IMR-90 (cell line): ENCODE measurements at regions not wholly inside any gene's neighbourhood (a gene's known extent, or its start where the extent isn't known, plus 50 kb on each side); places are given as distances from the start of the nearest gene placed in this dataset.
A peak's percentile ranks its signal among the peaks of the same experiment; 100 is the strongest.

ENCODE experiments used
- ATAC-seq: fragments of 200-7000 bp; cut with Tn5 transposase; 2 replicates; pipeline ENCODE4 v1.9.1; 2020; ENCODE audit warnings: low read depth, mild to moderate bottlenecking, moderate library complexity
- BruUV-seq: library from RNA; stranded (reverse); fragments of 400-500 nt; replicated peaks from 2 replicates; lab custom pipeline; 2021; lab: Mats Ljungman, UMichigan
- CTCF ChIA-PET: fragments of 300-600 bp; formaldehyde crosslinking; extraction: SDS; loops from one replicate; lab custom pipeline; 2021; ENCODE audit warnings: antibody characterized with exemption; lab: Yijun Ruan, JAX
- POLR2A ChIA-PET: fragments of 300-600 bp; sonication (Branson Sonifier 250); formaldehyde crosslinking; loops from one replicate; lab custom pipeline; 2022; ENCODE audit warnings: antibody characterized with exemption; ENCODE audit not compliant: unreplicated experiment; lab: Charles Lee
- DNase-seq: peaks from one replicate; pipeline ENCODE4 v3.0.0; 2013
- H2AFZ ChIP-seq: replicated peaks from 2 replicates; pipeline ENCODE3; 2013; ENCODE audit warnings: low read length, mild to moderate bottlenecking; ENCODE audit not compliant: poor library complexity
- H2AK5ac ChIP-seq: 2 replicates; pipeline ENCODE4 v1.6.1; 2013; ENCODE audit warnings: low read depth, low read length, inconsistent platforms
- H2AK9ac ChIP-seq: replicated peaks from 2 replicates; pipeline ENCODE3; 2013; ENCODE audit warnings: mild to moderate bottlenecking, low read depth, low read length, moderate library complexity; ENCODE audit not compliant: poor library complexity
- H2BK120ac ChIP-seq: 2 replicates; pipeline ENCODE4 v1.6.1; 2013; ENCODE audit warnings: low read depth, low read length, inconsistent platforms
- H2BK15ac ChIP-seq: 3 replicates; pipeline ENCODE4 v1.6.1; 2013; ENCODE audit warnings: low read depth, low read length, inconsistent platforms
- H2BK20ac ChIP-seq: 2 replicates; pipeline ENCODE4 v1.6.1; 2013; ENCODE audit warnings: low read depth, mild to moderate bottlenecking, inconsistent platforms, low read length, moderate library complexity
- H2BK5ac ChIP-seq: 2 replicates; pipeline ENCODE4 v1.6.1; 2013; ENCODE audit warnings: mild to moderate bottlenecking, low read depth, low read length, inconsistent platforms; ENCODE audit not compliant: poor library complexity, severe bottlenecking
- H3K14ac ChIP-seq: replicated peaks from 2 replicates; pipeline ENCODE4 v1.6.1; 2013; ENCODE audit warnings: low read depth, low read length, inconsistent platforms
- H3K18ac ChIP-seq: 2 replicates; pipeline ENCODE4 v1.6.1; 2013; ENCODE audit warnings: low read depth, low read length, control low read depth
- H3K23ac ChIP-seq: 2 replicates; pipeline ENCODE4 v1.6.1; 2013; ENCODE audit warnings: low read depth, low read length, inconsistent platforms
- H3K27ac ChIP-seq: 2 replicates; pipeline ENCODE4 v1.5.1; 2013; ENCODE audit warnings: mild to moderate bottlenecking, control low read depth, low read length; ENCODE audit not compliant: insufficient read depth
- H3K27me3 ChIP-seq: 2 replicates; pipeline ENCODE4 v1.6.1; 2013; ENCODE audit warnings: low read length; ENCODE audit not compliant: control insufficient read depth, insufficient read depth
- H3K36me3 ChIP-seq: 2 replicates; pipeline ENCODE4 v1.6.1; 2013; ENCODE audit warnings: low read length, mixed read lengths; ENCODE audit not compliant: control insufficient read depth, insufficient read depth
- H3K4ac ChIP-seq: 2 replicates; pipeline ENCODE4 v1.6.1; 2013; ENCODE audit warnings: low read depth, low read length, inconsistent platforms
- H3K4me1 ChIP-seq: 2 replicates; pipeline ENCODE4 v1.6.1; 2013; ENCODE audit warnings: low read length, mixed read lengths; ENCODE audit not compliant: control insufficient read depth, insufficient read depth
- H3K4me2 ChIP-seq: 2 replicates; pipeline ENCODE4 v1.6.1; 2013; ENCODE audit warnings: low read depth, mild to moderate bottlenecking, control low read depth, low read length, moderate library complexity
- H3K4me3 ChIP-seq: 2 replicates; pipeline ENCODE4 v1.5.1; 2013; ENCODE audit warnings: low read depth, mild to moderate bottlenecking, control low read depth, low read length, moderate library complexity; ENCODE audit not compliant: insufficient read depth
- H3K56ac ChIP-seq: 2 replicates; pipeline ENCODE4 v1.6.1; 2013; ENCODE audit warnings: low read length, inconsistent platforms; ENCODE audit not compliant: insufficient read depth; ENCODE audit errors: extremely low read depth
- H3K79me1 ChIP-seq, 2 experiments: 2 replicates each; pipeline ENCODE4 v1.6.1; 2013; ENCODE audit warnings: low read length in 2 of 2, inconsistent platforms in 1 of 2, low read depth in 1 of 2
- H3K9ac ChIP-seq: 2 replicates; pipeline ENCODE4 v1.6.1; 2013; ENCODE audit warnings: low read depth, low read length, control low read depth
- H3K9me1 ChIP-seq: 2 replicates; pipeline ENCODE4 v1.6.1; 2013; ENCODE audit warnings: low read length, inconsistent platforms; ENCODE audit not compliant: insufficient read depth
- H3K9me3 ChIP-seq: 2 replicates; pipeline ENCODE4 v1.6.1; 2013; ENCODE audit warnings: low read length; ENCODE audit not compliant: control insufficient read depth, insufficient read depth
- H4K20me1 ChIP-seq: 2 replicates; pipeline ENCODE4 v1.6.1; 2013; ENCODE audit warnings: low read length, inconsistent platforms; ENCODE audit not compliant: insufficient read depth
- H4K5ac ChIP-seq: 2 replicates; pipeline ENCODE4 v1.6.1; 2013; ENCODE audit warnings: mild to moderate bottlenecking, low read depth, low read length, control low read depth
- H4K8ac ChIP-seq, 2 experiments: 2 replicates each; pipeline ENCODE4 v1.6.1; 2013; ENCODE audit warnings: low read depth in 2 of 2, low read length in 2 of 2, control low read depth in 1 of 2, inconsistent platforms in 1 of 2
- H4K91ac ChIP-seq: 2 replicates; pipeline ENCODE4 v1.6.1; 2013; ENCODE audit warnings: low read depth, low read length, inconsistent platforms; ENCODE audit not compliant: insufficient read depth
- CEBPB ChIP-seq: IDR thresholded peaks from 2 replicates; pipeline ENCODE4 v1.6.1; 2012; ENCODE audit warnings: low read depth, low read length, improper control_type of control experiment
- NFE2L2 ChIP-seq: fragments of 150-350 bp; IDR thresholded peaks from 2 replicates; pipeline ENCODE4 v1.6.1; 2016; ENCODE audit warnings: low read depth, mild to moderate bottlenecking, low read length
- RAD21 ChIP-seq: IDR thresholded peaks from 2 replicates; pipeline ENCODE4 v1.6.1; 2012; ENCODE audit warnings: low read length, improper control_type of control experiment
- WGBS, 2 experiments: methylation state at CpG; one replicate each; pipeline versions ENCODE4 v1.1.5 to v1.1.7; 2013; ENCODE audit warnings: missing lambda C conversion rate in 2 of 2; ENCODE audit not compliant: insufficient read length in 1 of 2; ENCODE audit errors: extremely low coverage in 2 of 2; 5-methylcytosine and 5-hydroxymethylcytosine counted together
- dilution Hi-C: fragments of 300-500 bp; cut with HindIII; formaldehyde crosslinking; loops from one replicate; pipeline ENCODE4 v1.14.3; 2018; ENCODE audit warnings: low sequenced_read_pairs; ENCODE audit not compliant: unreplicated experiment
- in situ Hi-C: fragments of 300-500 bp; cut with MboI; formaldehyde crosslinking; loops from 3 replicates; pipeline ENCODE4 v1.14.3; 2019; ENCODE audit warnings: low sequenced_read_pairs, inconsistent platforms, mixed read lengths
- intact Hi-C: fragments of 100-400 bp; cut with micrococcal nuclease; formaldehyde crosslinking; loops from 2 replicates; pipeline ENCODE4 v1.10.0; 2022

GRCh38 chr1:229192031-229192430 lies 78.9 kb upstream of the RAB4A start:
- ChIA-PET CTCF (interaction anchor here (0.6 to 0.8 kb wide), 2 partner anchors 105 to 1014 kb away, joined by 3 read pairs; no protein-coding TSS in a partner anchor), POLR2A (no interaction called here)
- Histone ChIP-seq H3K4ac (no peak overlapping the region), H3K14ac (no peak overlapping the region), H2BK20ac (no peak overlapping the region), H3K9me1 (peaks cover under 1% of the 10 kb centered on the region; the same call in 1 of the 2 replicates), H3K36me3 (no peaks in the 10 kb centered on the region), H4K5ac (no peak overlapping the region), H3K4me3 (no peak overlapping the region), H3K9me3 (no peaks in the 10 kb centered on the region), H4K8ac (no peak overlapping the region; a peak in 1 of 4 replicates), H2AFZ (no peak overlapping the region), H3K4me2 (no peak overlapping the region), H2BK15ac (no peak overlapping the region), H2AK9ac (no peak overlapping the region), H2AK5ac (no peak overlapping the region), H3K27me3 (no peaks in the 10 kb centered on the region), H2BK5ac (no peak overlapping the region), H3K27ac (no peak overlapping the region), H3K18ac (no peak overlapping the region), H3K79me1 (no peaks in the 10 kb centered on the region), H3K4me1 (peaks cover 5% of the 10 kb centered on the region), H4K91ac (no peak overlapping the region), H3K9ac (no peak overlapping the region), H3K23ac (no peak overlapping the region), H4K20me1 (no peaks in the 10 kb centered on the region), H2BK120ac (no peak overlapping the region), H3K56ac (no peak overlapping the region)
- ATAC-seq: no peak
- intact Hi-C loops: no loop called here
- TF ChIP-seq RAD21 (no peak), NFE2L2 (no peak), CEBPB (peak; percentile 51; the same call in 1 of the 2 replicates)
- no CpG with 5 or more reads among the region's 1 CpG for WGBS, 2 experiments
- dilution Hi-C loops: no loop called here
- in situ Hi-C loops: no loop called here
- peak; percentile 35 for DNase-seq
- no TSS peak for BruUV-seq
